Adrenal gland (tissue), 5 donors: ENCODE measurements at regions not wholly inside any gene's neighbourhood (a gene's known extent, or its start where the extent isn't known, plus 50 kb on each side); places are given as distances from the start of the nearest gene placed in this dataset.
"Not testable (repeated sequence)": the region's sequence is repeated elsewhere in the genome, so short reads cannot be mapped to it uniquely, and the experiment has no call there.

ENCODE experiments used
- POLR2A ChIP-seq, 2 donors: fragments of 450-650 bp; IDR thresholded peaks; one replicate each; pipeline ENCODE4 v1.6.1; 2017; ENCODE audit warnings: antibody characterized with exemption in 2 of 2, mild to moderate bottlenecking in 2 of 2, moderate library complexity in 1 of 2
- TF ChIP-seq, protein P1 (sequence below), 6 experiments: fragments of 450-650 bp in 4 of 6; fragments of 200-600 bp in 2 of 6; sonication (generic) in 1 of 6; IDR thresholded peaks; 1 replicate in 5 of 6; 2 replicates in 1 of 6; pipeline versions ENCODE4 v1.5.1 to v1.8.0; 2016 to 2021; ENCODE audit warnings: antibody characterized with exemption in 6 of 6, mild to moderate bottlenecking in 2 of 6, moderate library complexity in 1 of 6
- donor health status: DM: no; HTN: no; CAD: no.

- TF ChIP-seq, protein P1, sequence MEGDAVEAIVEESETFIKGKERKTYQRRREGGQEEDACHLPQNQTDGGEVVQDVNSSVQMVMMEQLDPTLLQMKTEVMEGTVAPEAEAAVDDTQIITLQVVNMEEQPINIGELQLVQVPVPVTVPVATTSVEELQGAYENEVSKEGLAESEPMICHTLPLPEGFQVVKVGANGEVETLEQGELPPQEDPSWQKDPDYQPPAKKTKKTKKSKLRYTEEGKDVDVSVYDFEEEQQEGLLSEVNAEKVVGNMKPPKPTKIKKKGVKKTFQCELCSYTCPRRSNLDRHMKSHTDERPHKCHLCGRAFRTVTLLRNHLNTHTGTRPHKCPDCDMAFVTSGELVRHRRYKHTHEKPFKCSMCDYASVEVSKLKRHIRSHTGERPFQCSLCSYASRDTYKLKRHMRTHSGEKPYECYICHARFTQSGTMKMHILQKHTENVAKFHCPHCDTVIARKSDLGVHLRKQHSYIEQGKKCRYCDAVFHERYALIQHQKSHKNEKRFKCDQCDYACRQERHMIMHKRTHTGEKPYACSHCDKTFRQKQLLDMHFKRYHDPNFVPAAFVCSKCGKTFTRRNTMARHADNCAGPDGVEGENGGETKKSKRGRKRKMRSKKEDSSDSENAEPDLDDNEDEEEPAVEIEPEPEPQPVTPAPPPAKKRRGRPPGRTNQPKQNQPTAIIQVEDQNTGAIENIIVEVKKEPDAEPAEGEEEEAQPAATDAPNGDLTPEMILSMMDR (IDR thresholded peaks at IDR 0.05), result not testable (repeated sequence)
- not testable (repeated sequence) for TF ChIP-seq POLR2A (IDR thresholded peaks at IDR 0.05)
Observed at GRCh38 chr9:67142392-67143107, 150.2 kb upstream of the SPATA31A3 start.
